HepG2 (cell line): ENCODE measurements at regions not wholly inside any gene's neighbourhood (a gene's known extent, or its start where the extent isn't known, plus 50 kb on each side); places are given as distances from the start of the nearest gene placed in this dataset.

Experiments
- ATAC-seq: fragments of 200-7000 bp; cut with Tn5 transposase; 3 replicates; pipeline ENCODE4 v1.9.1; 2020; ENCODE audit warnings: mild to moderate bottlenecking, moderate library complexity
- BruUV-seq: library from RNA; stranded (reverse); fragments of 400-500 nt; replicated peaks from 2 replicates; lab custom pipeline; 2021; lab: Mats Ljungman, UMichigan
- CTCF ChIA-PET: fragments of 300-600 bp; formaldehyde crosslinking; extraction: SDS; loops from one replicate; lab custom pipeline; 2021; ENCODE audit warnings: low total read pairs, inconsistent platforms, low intra/inter-chr PET ratio; lab: Yijun Ruan, JAX
- POLR2A ChIA-PET: fragments of 350-600 bp; sonication (Branson Sonifier 250); formaldehyde crosslinking; loops from one replicate; lab custom pipeline; 2020; ENCODE audit warnings: antibody characterized with exemption, inconsistent platforms; lab: Yijun Ruan, JAX
- DNase-seq: peaks from one replicate; pipeline ENCODE4 v3.0.0-alpha.2; 2015; ENCODE audit warnings: low spot score
- FAIRE-seq: peaks from 3 replicates; lab custom pipeline; 2011; peaks lifted over from hg19 to GRCh38; lab: Jason Lieb, UNC
- H2AFZ ChIP-seq: one replicate; pipeline ENCODE4 v1.6.1; 2011; ENCODE audit warnings: low read length, inconsistent platforms
- H3K27ac ChIP-seq: fragments of 300-600 bp; 3 replicates; pipeline ENCODE4 v1.8.0; 2011; ENCODE audit warnings: mixed run types, mild to moderate bottlenecking, mixed read lengths, low read length, inconsistent platforms; ENCODE audit not compliant: insufficient read depth; ENCODE audit errors: extremely low read length
- H3K27me3 ChIP-seq, 2 experiments: fragments of 200-600 bp in 1 of 2; 2 replicates in 1 of 2; 3 replicates in 1 of 2; pipeline versions ENCODE4 v1.6.0 to v1.8.0; 2011; ENCODE audit warnings: low read length in 2 of 2, mild to moderate bottlenecking in 2 of 2, moderate library complexity in 2 of 2, inconsistent platforms in 1 of 2; ENCODE audit not compliant: insufficient read depth in 2 of 2, control insufficient read depth in 1 of 2
- H3K36me3 ChIP-seq, 2 experiments: fragments of 200-600 bp in 1 of 2; replicated peaks in 1 of 2; 2 replicates in 1 of 2; 3 replicates in 1 of 2; pipeline versions ENCODE4 v1.5.1 to v1.8.0; 2011; ENCODE audit warnings: low read length in 2 of 2, inconsistent platforms in 1 of 2; ENCODE audit not compliant: insufficient read depth in 2 of 2, control insufficient read depth in 1 of 2
- H3K4me1 ChIP-seq: 2 replicates; pipeline ENCODE4 v1.5.1; 2012; ENCODE audit warnings: low read length, inconsistent platforms; ENCODE audit not compliant: insufficient read depth
- H3K4me2 ChIP-seq: 2 replicates; pipeline ENCODE4 v1.6.0; 2011; ENCODE audit warnings: low read depth, low read length, inconsistent platforms
- H3K4me3 ChIP-seq, 3 experiments: fragments of 200-600 bp in 1 of 3; sonication (generic), shearing (Covaris generic) in 1 of 3; replicated peaks in 1 of 3; 2 replicates each; pipeline ENCODE4 v1.5.1; 2011 to 2016; ENCODE audit warnings: low read length in 3 of 3, inconsistent platforms in 2 of 3, low read depth in 2 of 3, mild to moderate bottlenecking in 2 of 3, control low read depth in 1 of 3, mixed read lengths in 1 of 3; ENCODE audit not compliant: insufficient read depth in 1 of 3
- H3K79me2 ChIP-seq: one replicate; pipeline ENCODE4 v1.6.1; 2011; ENCODE audit warnings: low read length, inconsistent platforms; ENCODE audit not compliant: insufficient read depth
- H3K9ac ChIP-seq: 2 replicates; pipeline ENCODE4 v1.6.0; 2011; ENCODE audit warnings: mild to moderate bottlenecking, low read depth, low read length, inconsistent platforms; ENCODE audit not compliant: insufficient read depth
- H3K9me3 ChIP-seq: 2 replicates; pipeline ENCODE4 v1.5.1; 2012; ENCODE audit warnings: mild to moderate bottlenecking, low read length
- H4K20me1 ChIP-seq: 2 replicates; pipeline ENCODE4 v1.6.0; 2011; ENCODE audit warnings: inconsistent platforms, mild to moderate bottlenecking, low read length, moderate library complexity; ENCODE audit not compliant: insufficient read depth
- AGO1 ChIP-seq: fragments of 200-400 bp; formaldehyde crosslinking; IDR thresholded peaks from 2 replicates; pipeline ENCODE4 v1.6.1; 2017; ENCODE audit warnings: mild to moderate bottlenecking, low read depth, low read length, moderate library complexity; ENCODE audit not compliant: poor library complexity, severe bottlenecking
- BORCS8-MEF2B ChIP-seq: sonication (generic); formaldehyde crosslinking; IDR thresholded peaks from 2 replicates; pipeline ENCODE4 v1.8.0; 2022; ENCODE audit warnings: mild to moderate bottlenecking, missing genetic modification reagents
- HMGA1 ChIP-seq: sonication (generic); formaldehyde crosslinking; conservative IDR thresholded peaks from 2 replicates; pipeline ENCODE4 v1.4.0; 2020; ENCODE audit warnings: missing genetic modification reagents
- NFKB2 ChIP-seq: sonication (generic); formaldehyde crosslinking; IDR thresholded peaks from 2 replicates; pipeline ENCODE4 v1.4.0; 2020; ENCODE audit warnings: missing genetic modification reagents, borderline replicate concordance
- NFYC ChIP-seq: IDR thresholded peaks from 2 replicates; pipeline ENCODE4 v1.6.1; 2016; ENCODE audit warnings: missing genetic modification reagents, missing compliant biosample characterization
- REPIN1 ChIP-seq: sonication (generic); formaldehyde crosslinking; IDR thresholded peaks from 2 replicates; pipeline ENCODE4 v1.8.0; 2022; ENCODE audit warnings: missing genetic modification reagents, low read depth, mild to moderate bottlenecking, borderline replicate concordance
- SIN3B ChIP-seq: fragments of 150-350 bp; IDR thresholded peaks from 2 replicates; pipeline ENCODE4 v1.6.1; 2014; ENCODE audit warnings: low read length
- ZFP36L2 ChIP-seq: sonication (generic); formaldehyde crosslinking; IDR thresholded peaks from 2 replicates; pipeline ENCODE4 v1.4.0; 2020; ENCODE audit warnings: missing genetic modification reagents
- ZNF207 ChIP-seq: fragments of 450-650 bp; IDR thresholded peaks from 2 replicates; pipeline ENCODE4 v1.6.1; 2016; ENCODE audit warnings: antibody characterized with exemption, borderline replicate concordance
- ZNF235 ChIP-seq: sonication (generic); formaldehyde crosslinking; IDR thresholded peaks from 2 replicates; pipeline ENCODE4 v1.8.1; 2023; ENCODE audit warnings: mild to moderate bottlenecking, missing genetic modification reagents, borderline replicate concordance
- ZNF3 ChIP-seq: IDR thresholded peaks from 2 replicates; pipeline ENCODE4 v1.7.0; 2017; ENCODE audit warnings: inconsistent platforms
- ZNF503 ChIP-seq: sonication (generic); formaldehyde crosslinking; IDR thresholded peaks from 2 replicates; pipeline ENCODE4 v1.4.0; 2020; ENCODE audit warnings: missing genetic modification reagents
- ZSCAN31 ChIP-seq: sonication (generic); formaldehyde crosslinking; IDR thresholded peaks from 2 replicates; pipeline ENCODE4 v1.5.0; 2020; ENCODE audit warnings: low read depth, mild to moderate bottlenecking, missing genetic modification reagents
- WGBS: methylation state at CpG from one replicate; pipeline ENCODE4 v1.1.6; 2017; ENCODE audit warnings: low lambda C conversion rate; 5-methylcytosine and 5-hydroxymethylcytosine counted together
- in situ Hi-C: cut with HindIII; loops from 2 replicates; pipeline ENCODE4 v1.10.0; 2017; ENCODE audit warnings: low pct_unique_long_range_greater_than_20kb; ENCODE audit not compliant: extremely low pct_ligation_motif_present
- intact Hi-C: fragments of 100-400 bp; cut with micrococcal nuclease; formaldehyde crosslinking; loops from one replicate; pipeline ENCODE4 v1.10.0; 2022; ENCODE audit not compliant: unreplicated experiment
- TF ChIP-seq, protein P1 (sequence below): sonication (generic); formaldehyde crosslinking; IDR thresholded peaks from 2 replicates; pipeline ENCODE4 v1.4.0; 2020; ENCODE audit warnings: mild to moderate bottlenecking, missing genetic modification reagents, borderline replicate concordance
- TF ChIP-seq, protein P2 (sequence below), 2 experiments: IDR thresholded peaks; 2 replicates each; pipeline ENCODE4 v1.6.1; 2011 to 2012; ENCODE audit warnings: low read length in 2 of 2, borderline replicate concordance in 1 of 2, low read depth in 1 of 2, mild to moderate bottlenecking in 1 of 2, moderate library complexity in 1 of 2
- TF ChIP-seq, protein P3 (sequence below): sonication (generic); IDR thresholded peaks from 2 replicates; pipeline ENCODE4 v1.6.1; 2016; ENCODE audit warnings: low read depth, borderline replicate concordance

DNA sequence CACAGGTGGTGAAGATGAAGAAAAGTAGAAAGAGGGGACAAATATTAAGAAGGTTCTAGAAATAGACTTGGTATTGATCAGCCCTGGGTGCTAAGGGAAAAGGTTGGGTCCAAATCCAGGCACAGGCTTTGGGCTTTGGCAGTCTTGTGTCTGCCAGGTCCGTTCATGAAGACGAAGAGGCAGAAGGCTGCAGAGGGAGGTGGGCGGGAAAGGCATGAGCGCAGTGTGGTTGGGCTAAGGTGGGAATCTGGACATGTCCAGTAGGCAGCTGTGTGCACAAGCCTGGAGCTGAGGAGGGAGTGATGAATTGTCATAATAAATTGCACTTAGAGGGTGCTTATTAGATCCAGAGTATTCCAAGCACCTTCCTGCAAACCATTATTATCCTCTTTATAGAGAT lies 105.7 kb upstream of the TEX51 start:
- no peak overlapping the region for H3K4me3 ChIP-seq
- no peaks in the 10 kb centered on the region for H3K36me3 ChIP-seq
- in situ Hi-C loops (loop anchor here (10.0 to 25.0 kb wide), 2 partner anchors 252 to 1981 kb away; no protein-coding TSS in a partner anchor), intact Hi-C loops (no loop called here)
- H3K4me2 ChIP-seq = no peak overlapping the region
- no peak overlapping the region for H3K27ac ChIP-seq
- no peaks in the 10 kb centered on the region for H4K20me1 ChIP-seq
- no peak for DNase-seq
- no peak for FAIRE-seq
- no peaks in the 10 kb centered on the region for H3K9me3 ChIP-seq
- ATAC-seq = no peak
- WGBS = 22% methylated on average over 4 of the region's 4 CpGs
- TF ChIP-seq, protein P1, sequence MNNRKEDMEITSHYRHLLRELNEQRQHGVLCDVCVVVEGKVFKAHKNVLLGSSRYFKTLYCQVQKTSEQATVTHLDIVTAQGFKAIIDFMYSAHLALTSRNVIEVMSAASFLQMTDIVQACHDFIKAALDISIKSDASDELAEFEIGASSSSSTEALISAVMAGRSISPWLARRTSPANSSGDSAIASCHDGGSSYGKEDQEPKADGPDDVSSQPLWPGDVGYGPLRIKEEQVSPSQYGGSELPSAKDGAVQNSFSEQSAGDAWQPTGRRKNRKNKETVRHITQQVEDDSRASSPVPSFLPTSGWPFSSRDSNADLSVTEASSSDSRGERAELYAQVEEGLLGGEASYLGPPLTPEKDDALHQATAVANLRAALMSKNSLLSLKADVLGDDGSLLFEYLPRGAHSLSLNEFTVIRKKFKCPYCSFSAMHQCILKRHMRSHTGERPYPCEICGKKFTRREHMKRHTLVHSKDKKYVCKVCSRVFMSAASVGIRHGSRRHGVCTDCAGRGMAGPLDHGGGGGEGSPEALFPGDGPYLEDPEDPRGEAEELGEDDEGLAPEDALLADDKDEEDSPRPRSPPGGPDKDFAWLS (CRISPR knock-in tag) = no peak
- TF ChIP-seq NFKB2 (CRISPR knock-in tag) (no peak), ZNF503 (CRISPR knock-in tag) (no peak), BORCS8-MEF2B (CRISPR knock-in tag) (no peak), REPIN1 (CRISPR knock-in tag) (no peak), ZNF235 (no peak), NFYC (no peak), AGO1 (no peak), SIN3B (no peak), HMGA1 (no peak), ZNF207 (no peak), ZSCAN31 (CRISPR knock-in tag) (no peak), ZFP36L2 (CRISPR knock-in tag) (no peak), ZNF3 (CRISPR knock-in tag) (no peak)
- TF ChIP-seq, protein P2, sequence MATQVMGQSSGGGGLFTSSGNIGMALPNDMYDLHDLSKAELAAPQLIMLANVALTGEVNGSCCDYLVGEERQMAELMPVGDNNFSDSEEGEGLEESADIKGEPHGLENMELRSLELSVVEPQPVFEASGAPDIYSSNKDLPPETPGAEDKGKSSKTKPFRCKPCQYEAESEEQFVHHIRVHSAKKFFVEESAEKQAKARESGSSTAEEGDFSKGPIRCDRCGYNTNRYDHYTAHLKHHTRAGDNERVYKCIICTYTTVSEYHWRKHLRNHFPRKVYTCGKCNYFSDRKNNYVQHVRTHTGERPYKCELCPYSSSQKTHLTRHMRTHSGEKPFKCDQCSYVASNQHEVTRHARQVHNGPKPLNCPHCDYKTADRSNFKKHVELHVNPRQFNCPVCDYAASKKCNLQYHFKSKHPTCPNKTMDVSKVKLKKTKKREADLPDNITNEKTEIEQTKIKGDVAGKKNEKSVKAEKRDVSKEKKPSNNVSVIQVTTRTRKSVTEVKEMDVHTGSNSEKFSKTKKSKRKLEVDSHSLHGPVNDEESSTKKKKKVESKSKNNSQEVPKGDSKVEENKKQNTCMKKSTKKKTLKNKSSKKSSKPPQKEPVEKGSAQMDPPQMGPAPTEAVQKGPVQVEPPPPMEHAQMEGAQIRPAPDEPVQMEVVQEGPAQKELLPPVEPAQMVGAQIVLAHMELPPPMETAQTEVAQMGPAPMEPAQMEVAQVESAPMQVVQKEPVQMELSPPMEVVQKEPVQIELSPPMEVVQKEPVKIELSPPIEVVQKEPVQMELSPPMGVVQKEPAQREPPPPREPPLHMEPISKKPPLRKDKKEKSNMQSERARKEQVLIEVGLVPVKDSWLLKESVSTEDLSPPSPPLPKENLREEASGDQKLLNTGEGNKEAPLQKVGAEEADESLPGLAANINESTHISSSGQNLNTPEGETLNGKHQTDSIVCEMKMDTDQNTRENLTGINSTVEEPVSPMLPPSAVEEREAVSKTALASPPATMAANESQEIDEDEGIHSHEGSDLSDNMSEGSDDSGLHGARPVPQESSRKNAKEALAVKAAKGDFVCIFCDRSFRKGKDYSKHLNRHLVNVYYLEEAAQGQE (IDR thresholded peaks at IDR 0.05; ENCODE audit: borderline replicate concordance in 1 of 2, low read depth in 1 of 2, low read length in 2 of 2) = no peak
- TF ChIP-seq, protein P3, sequence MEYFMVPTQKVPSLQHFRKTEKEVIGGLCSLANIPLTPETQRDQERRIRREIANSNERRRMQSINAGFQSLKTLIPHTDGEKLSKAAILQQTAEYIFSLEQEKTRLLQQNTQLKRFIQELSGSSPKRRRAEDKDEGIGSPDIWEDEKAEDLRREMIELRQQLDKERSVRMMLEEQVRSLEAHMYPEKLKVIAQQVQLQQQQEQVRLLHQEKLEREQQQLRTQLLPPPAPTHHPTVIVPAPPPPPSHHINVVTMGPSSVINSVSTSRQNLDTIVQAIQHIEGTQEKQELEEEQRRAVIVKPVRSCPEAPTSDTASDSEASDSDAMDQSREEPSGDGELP = no peak
- H3K27me3 ChIP-seq = peaks cover 1 to 50% of the 10 kb centered on the region in 2 experiments; a peak in 4 of 5 replicates
- H2AFZ ChIP-seq = no peak overlapping the region
- POLR2A ChIA-PET = no interaction called here
- BruUV-seq = no TSS peak
- CTCF ChIA-PET = no interaction called here
- no peak overlapping the region for H3K9ac ChIP-seq
- H3K79me2 ChIP-seq = no peaks in the 10 kb centered on the region
- no peaks in the 10 kb centered on the region for H3K4me1 ChIP-seq
